Non-pigmented ciliary epithelial cell (primary cell): ENCODE measurements at regions not wholly inside any gene's neighbourhood (a gene's known extent, or its start where the extent isn't known, plus 50 kb on each side); places are given as distances from the start of the nearest gene placed in this dataset.
"Not testable (repeated sequence)": the region's sequence is repeated elsewhere in the genome, so short reads cannot be mapped to it uniquely, and the experiment has no call there.

Experiments
- DNase-seq: peaks from one replicate; pipeline ENCODE4 v3.0.0-alpha.2; 2010; ENCODE audit warnings: low read depth

DNA sequence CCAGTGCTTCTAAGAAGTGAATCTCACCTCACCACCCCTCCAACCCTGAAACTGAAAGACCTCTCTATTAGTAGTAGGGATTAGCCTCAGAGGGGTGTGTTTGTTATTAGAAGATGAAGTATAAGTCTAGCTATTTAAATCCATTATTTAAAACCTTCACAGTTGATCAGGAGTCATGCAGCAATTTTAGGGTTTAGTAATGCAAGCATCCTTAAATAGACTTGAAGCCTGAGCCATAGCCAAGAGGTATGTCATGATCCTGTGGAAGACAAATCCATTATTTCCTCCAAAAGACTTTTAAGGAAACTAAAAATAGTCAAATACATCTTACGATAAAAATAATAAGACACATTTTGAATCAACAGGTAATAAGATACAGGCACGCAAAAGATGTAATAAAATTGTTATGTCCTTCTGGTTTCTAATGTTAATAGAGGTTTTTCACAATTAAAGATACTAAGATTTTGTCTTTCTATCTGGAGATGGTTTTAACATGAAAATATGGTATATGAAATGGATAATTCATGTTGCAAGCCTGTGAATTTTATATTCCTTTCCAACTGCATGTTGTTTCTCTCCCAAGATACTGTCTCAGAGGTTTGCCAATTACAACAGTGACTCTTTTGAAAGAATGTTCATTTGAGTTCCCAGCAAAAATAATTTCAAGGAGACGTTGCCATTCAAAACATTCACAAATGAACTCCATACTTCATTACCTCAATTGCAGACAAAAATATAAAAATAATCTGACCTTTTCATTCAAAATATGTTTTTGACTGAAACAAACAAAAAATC lies 68.0 kb downstream of the LUZP4 start:
- DNase-seq = no peak

DNA sequence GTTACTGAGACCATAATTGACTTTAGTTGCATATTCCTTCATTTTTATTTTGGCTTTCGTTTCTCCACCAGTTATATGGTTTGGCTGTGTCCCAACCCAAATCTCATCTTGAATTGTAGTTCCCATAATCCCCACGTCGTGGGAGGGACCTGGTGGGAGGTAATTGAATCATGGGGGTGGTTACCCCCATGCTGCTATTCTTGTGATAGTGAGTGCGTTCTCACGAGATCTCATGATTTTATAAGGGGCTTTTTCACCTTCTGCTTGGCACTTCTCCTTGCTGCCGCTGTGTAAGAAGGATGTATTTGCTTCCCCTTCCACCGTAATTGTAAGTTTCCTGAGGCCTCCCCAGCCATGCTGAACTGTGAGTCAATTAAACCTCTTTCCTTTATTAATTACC lies 70.0 kb downstream of the LUZP4 start:
- not testable (repeated sequence) for DNase-seq

DNA sequence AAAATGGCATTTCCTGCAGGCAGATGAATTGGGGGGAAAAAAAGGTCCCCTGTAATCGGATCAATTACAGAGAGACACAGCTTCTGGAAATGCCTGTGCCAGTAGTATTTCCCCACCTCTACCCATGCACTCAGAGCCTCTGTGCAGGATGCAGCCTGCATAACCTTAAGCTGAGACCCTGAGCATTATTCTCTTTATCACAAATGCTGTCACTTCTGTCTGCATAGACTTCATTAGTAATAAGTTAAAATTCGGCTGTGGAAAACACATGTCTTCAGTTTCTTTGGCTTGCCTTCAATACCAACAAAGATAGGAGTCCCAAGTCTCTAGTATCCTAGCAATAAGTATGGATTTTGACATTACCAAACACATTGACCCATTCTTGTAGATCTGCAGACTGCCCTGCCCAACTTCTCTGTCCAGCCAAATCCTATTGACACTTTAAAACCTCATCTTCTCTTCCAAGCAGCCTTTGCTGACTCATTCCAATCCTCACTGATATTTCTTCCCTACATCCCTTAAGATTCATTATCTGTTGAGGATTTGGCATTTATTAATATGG lies 70.8 kb downstream of the LUZP4 start:
- DNase-seq = no peak

- DNase-seq = no peak
Observed at GRCh38 chrX:115362334-115363095, 73.0 kb downstream of the LUZP4 start.

DNA sequence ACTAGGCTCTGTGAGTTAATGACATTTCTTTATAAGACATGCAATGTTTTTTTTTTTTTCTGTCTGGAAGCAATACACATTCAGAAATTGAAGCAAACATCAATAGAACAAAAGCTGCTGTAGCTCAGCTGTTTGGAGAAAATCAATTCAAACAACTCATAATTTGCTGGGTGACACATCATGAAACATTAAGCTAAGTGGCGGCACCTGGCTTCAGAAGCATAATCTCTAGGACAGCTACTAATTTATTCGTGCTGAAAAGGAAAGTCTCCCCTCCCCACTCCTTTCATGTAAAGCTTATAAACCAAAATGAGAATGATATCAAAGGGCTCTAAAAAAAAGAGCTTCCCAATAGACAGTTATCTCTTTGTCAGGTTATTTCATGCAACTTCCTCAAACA lies 73.9 kb downstream of the LUZP4 start:
- DNase-seq = no peak

GRCh38 chrX:115363897-115364296 lies 74.4 kb downstream of the LUZP4 start:
- no peak for DNase-seq

GRCh38 chrX:115364670-115365069 lies 75.2 kb downstream of the LUZP4 start:
- no peak for DNase-seq

DNA sequence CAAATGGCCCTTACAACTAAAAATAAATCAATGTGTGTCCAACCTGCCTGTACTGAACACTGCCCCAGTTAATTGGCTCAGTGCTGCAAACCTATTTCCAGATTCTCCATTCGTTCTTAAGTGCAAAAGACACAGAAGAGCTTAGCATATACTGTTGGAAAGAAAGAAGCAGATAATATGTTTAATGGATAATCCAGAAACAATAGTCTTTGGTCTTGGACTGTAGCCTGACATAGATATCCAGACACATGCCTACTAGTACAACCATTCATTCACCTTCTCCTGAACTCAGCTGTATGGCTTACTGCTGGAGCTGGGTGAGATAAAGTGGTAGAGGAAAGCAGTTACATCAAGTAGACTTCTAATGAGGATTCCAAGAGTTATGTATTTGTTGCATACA lies 77.0 kb downstream of the LUZP4 start:
- DNase-seq = no peak

- no peak for DNase-seq
Observed at GRCh38 chrX:115367455-115367854, 77.9 kb downstream of the LUZP4 start.

DNA sequence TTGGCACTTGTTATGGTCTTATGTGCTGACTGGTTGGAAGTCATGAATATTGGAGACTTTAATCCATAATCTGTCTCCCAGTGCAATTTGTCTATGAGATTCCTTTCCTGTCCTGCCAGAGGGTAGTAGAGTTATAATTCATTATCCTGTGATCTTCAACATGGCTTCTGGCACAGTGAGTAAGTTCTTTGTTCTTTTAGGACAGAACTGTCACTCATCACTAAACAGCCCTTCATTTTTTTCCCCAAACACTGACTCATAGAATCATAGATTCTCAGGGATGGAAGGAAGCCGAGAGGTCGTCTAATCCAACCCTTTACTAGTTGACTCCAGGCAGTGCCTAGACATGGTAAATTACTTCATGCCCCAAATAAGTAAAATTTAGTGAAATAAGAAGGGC lies 78.4 kb downstream of the LUZP4 start:
- DNase-seq = no peak

DNA sequence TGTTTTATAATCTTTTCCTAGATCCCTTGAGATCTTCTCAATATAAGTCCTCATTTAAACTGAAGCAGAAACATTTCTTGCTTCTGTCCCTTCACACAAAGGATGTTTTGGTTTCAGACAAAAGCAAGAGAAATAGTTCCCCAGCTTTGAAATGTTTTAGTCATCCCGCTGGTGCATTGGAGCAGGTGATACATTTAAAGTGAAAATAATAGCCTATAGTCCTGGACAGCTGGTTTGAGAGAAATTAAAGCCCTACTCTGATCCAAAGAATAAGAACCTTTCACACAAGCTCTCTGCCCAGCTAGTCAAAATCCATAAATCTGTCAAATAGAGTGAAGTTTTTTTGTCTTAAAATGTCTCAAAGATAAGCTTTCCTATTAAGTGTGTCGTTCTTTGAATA lies 79.4 kb downstream of the LUZP4 start:
- DNase-seq = no peak

GRCh38 chrX:115372152-115372551 lies 82.6 kb downstream of the LUZP4 start:
- no peak for DNase-seq

GRCh38 chrX:115373308-115373707 lies 83.8 kb downstream of the LUZP4 start:
- DNase-seq = no peak

GRCh38 chrX:115378471-115378870 lies 89.0 kb downstream of the LUZP4 start:
- no peak for DNase-seq

DNA sequence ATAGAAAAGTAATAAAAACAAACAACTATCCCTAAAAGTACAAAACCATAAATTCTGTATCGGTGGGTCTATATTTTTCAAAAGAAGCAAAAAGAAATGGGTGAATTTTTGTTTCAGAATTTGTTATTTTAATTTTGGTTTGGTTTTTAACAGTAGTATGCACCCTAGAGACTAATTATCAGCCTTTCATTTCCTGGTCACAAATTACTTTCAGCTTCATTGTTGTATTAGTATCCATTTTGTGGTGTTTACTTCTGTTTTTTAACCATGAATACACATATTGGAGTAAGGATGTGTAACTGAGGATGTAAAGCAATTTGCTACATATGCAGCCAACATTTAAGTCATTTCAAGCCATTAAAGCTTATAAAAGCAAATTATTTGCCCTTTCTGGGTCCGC lies 97.8 kb downstream of the LUZP4 start:
- DNase-seq = no peak

- no peak for DNase-seq
Observed at GRCh38 chrX:115388879-115389278, 99.4 kb downstream of the LUZP4 start.

- no peak for DNase-seq
Observed at GRCh38 chrX:115390078-115390477, 100.6 kb downstream of the LUZP4 start.

- no peak for DNase-seq
Observed at GRCh38 chrX:115392031-115392430, 102.5 kb downstream of the LUZP4 start.

GRCh38 chrX:115392871-115393270 lies 103.4 kb downstream of the LUZP4 start:
- no peak for DNase-seq

- DNase-seq = no peak
Observed at GRCh38 chrX:115393271-115393670, 103.8 kb downstream of the LUZP4 start.

DNA sequence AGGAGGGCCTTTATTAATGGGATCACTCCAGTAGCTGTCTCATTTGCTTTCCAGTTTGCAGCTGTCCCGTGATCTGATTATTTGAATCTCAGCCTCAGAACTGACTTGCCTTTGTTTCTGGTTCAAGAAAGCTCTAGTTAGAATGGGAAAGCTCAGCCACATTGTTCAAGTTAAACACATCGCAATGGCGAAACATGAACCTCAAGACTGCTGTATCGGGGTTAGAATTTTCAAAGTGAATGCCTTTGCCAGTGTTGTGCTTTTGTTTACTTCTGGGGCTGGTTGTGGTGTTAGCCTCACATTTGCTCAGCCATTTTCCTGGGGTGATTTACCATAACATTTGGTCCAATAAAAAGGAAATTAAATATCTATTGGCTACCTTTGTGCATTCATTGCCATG lies 105.3 kb downstream of the LUZP4 start:
- not testable (repeated sequence) for DNase-seq

DNA sequence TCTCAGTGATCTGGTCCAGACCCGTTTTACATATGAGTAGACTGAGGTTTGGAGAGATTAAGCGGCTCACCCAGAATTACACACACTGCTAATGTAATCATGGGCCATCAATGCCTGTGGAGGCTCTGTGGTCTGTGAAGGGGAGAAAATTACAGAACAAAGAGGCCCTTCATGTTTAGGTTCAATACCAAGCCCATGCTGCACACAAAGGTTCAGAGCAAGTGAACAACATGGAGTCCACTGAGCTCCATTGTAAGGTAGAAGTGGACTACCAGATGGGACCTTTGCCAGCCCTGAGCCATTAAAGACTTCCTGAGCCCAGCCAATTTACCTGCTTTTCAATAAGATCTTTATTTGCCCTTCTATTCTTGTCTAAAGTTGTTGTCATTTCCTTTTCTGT lies 109.8 kb downstream of the LUZP4 start:
- DNase-seq = no peak

DNA sequence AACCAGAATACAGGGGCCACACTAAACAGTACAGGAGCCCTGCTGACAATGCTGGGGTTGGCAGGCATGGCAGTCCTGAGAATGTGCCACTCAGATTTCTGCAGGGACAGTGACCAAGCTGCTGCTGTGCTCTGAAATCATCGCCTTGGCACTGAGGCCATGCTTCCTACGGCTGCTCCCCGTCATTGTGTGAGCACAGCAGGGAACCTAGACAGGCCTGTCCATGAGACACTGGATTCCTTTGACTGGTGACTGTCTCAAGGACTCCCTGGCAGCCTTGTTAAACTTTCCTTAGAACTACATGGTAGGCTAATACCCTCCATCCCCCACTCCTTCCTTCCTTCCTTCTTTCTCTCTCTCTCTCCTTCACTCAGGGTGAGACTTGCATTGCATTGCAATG lies 111.4 kb downstream of the LUZP4 start:
- DNase-seq = no peak
